GM12878 (cell line): ENCODE measurements at regions not wholly inside any gene's neighbourhood (a gene's known extent, or its start where the extent isn't known, plus 50 kb on each side); places are given as distances from the start of the nearest gene placed in this dataset.

Experiments used
- ATAC-seq: fragments of 200-7000 bp; cut with Tn5 transposase; 3 replicates; pipeline ENCODE4 v1.9.1; 2020; ENCODE audit warnings: mild to moderate bottlenecking, moderate library complexity
- BruUV-seq: library from RNA; stranded (reverse); fragments of 400-500 nt; replicated peaks from 2 replicates; lab custom pipeline; 2021; lab: Mats Ljungman, UMichigan
- CTCF ChIA-PET: fragments of 300-600 bp; sonication (Branson Sonifier 250); formaldehyde crosslinking; extraction: SDS; loops from one replicate; lab custom pipeline; 2021; ENCODE audit warnings: inconsistent platforms; lab: Yijun Ruan, JAX
- POLR2A ChIA-PET: fragments of 350-600 bp; formaldehyde crosslinking; extraction: SDS; loops from one replicate; lab custom pipeline; 2021; ENCODE audit warnings: inconsistent platforms; lab: Charles Lee
- RAD21 ChIA-PET: fragments of 300-600 bp; sonication (Branson Sonifier 250); formaldehyde crosslinking; loops from one replicate; lab custom pipeline; 2023; ENCODE audit warnings: antibody characterized with exemption; ENCODE audit not compliant: unreplicated experiment; lab: Charles Lee
- SMC1A ChIA-PET: fragments of 300-600 bp; sonication (Branson Sonifier 250); formaldehyde crosslinking; loops from one replicate; lab custom pipeline; 2023; ENCODE audit not compliant: unreplicated experiment, uncharacterized antibody; lab: Charles Lee
- DNase-seq: peaks from one replicate; pipeline ENCODE4 v3.0.0-alpha.2; 2011; ENCODE audit warnings: low read depth, low spot score
- FAIRE-seq: peaks from 3 replicates; lab custom pipeline; 2011; peaks lifted over from hg19 to GRCh38; lab: Jason Lieb, UNC
- H2AFZ ChIP-seq: 2 replicates; pipeline ENCODE4 v1.6.0; 2011; ENCODE audit warnings: low read depth, low read length, control low read depth; ENCODE audit not compliant: control insufficient read depth
- H3K27ac ChIP-seq: 2 replicates; pipeline ENCODE4 v1.5.1; 2011; ENCODE audit warnings: control low read depth; ENCODE audit not compliant: control insufficient read depth, insufficient read depth
- H3K27me3 ChIP-seq, 2 experiments: replicated peaks in 1 of 2; 2 replicates each; pipeline versions ENCODE4 v1.6.0 to v1.6.1; 2011; ENCODE audit warnings: low read length in 1 of 2; ENCODE audit not compliant: control insufficient read depth in 2 of 2, insufficient read depth in 2 of 2
- H3K36me3 ChIP-seq, 2 experiments: 2 replicates each; pipeline ENCODE4 v1.5.1; 2011; ENCODE audit warnings: low read length in 1 of 2; ENCODE audit not compliant: control insufficient read depth in 2 of 2, insufficient read depth in 2 of 2
- H3K4me1 ChIP-seq: 2 replicates; pipeline ENCODE4 v1.6.1; 2011; ENCODE audit warnings: mild to moderate bottlenecking, low read length, moderate library complexity, mixed read lengths; ENCODE audit not compliant: control insufficient read depth, insufficient read depth
- H3K4me2 ChIP-seq: 2 replicates; pipeline ENCODE4 v1.6.0; 2011; ENCODE audit warnings: control low read depth; ENCODE audit not compliant: control insufficient read depth, insufficient read depth
- H3K4me3 ChIP-seq: fragments of 200-600 bp; sonication (generic); 2 replicates; pipeline ENCODE4 v1.5.1; 2016
- H3K79me2 ChIP-seq: 2 replicates; pipeline ENCODE4 v1.6.0; 2011; ENCODE audit warnings: low read length; ENCODE audit not compliant: control insufficient read depth, insufficient read depth
- H3K9ac ChIP-seq: 2 replicates; pipeline ENCODE4 v1.8.0; 2011; ENCODE audit warnings: low read length, control low read depth, mixed read lengths; ENCODE audit not compliant: control insufficient read depth, insufficient read depth
- H3K9me3 ChIP-seq: replicated peaks from 3 replicates; pipeline ENCODE4 v1.5.1; 2011; ENCODE audit warnings: mild to moderate bottlenecking, low read length; ENCODE audit not compliant: control insufficient read depth, insufficient read depth
- H4K20me1 ChIP-seq: 2 replicates; pipeline ENCODE4 v1.6.0; 2011; ENCODE audit not compliant: control insufficient read depth, insufficient read depth
- CBFB ChIP-seq: IDR thresholded peaks from 2 replicates; pipeline ENCODE4 v1.6.1; 2016; ENCODE audit warnings: antibody characterized with exemption, low read depth
- EP300 ChIP-seq, 2 experiments: fragments of 150-350 bp in 1 of 2; IDR thresholded peaks; 2 replicates each; pipeline ENCODE4 v1.6.1; 2011 to 2012; ENCODE audit warnings: low read depth in 2 of 2, low read length in 2 of 2, borderline replicate concordance in 1 of 2, improper control_type of control experiment in 1 of 2, inconsistent platforms in 1 of 2; ENCODE audit not compliant: control insufficient read depth in 1 of 2
- ETV6 ChIP-seq, 2 experiments: fragments of 450-650 bp in 1 of 2; IDR thresholded peaks in 1 of 2; conservative IDR thresholded peaks in 1 of 2; 2 replicates each; pipeline ENCODE4 v1.6.1; 2014; ENCODE audit warnings: antibody characterized with exemption in 1 of 2, borderline replicate concordance in 1 of 2, low read depth in 1 of 2, mild to moderate bottlenecking in 1 of 2, moderate library complexity in 1 of 2
- LARP7 ChIP-seq: fragments of 450-650 bp; IDR thresholded peaks from 2 replicates; pipeline ENCODE4 v1.6.1; 2017; ENCODE audit warnings: mild to moderate bottlenecking
- MTA3 ChIP-seq: IDR thresholded peaks from 2 replicates; pipeline ENCODE4 v1.6.1; 2012; ENCODE audit warnings: low read length, inconsistent platforms, borderline replicate concordance
- SMAD5 ChIP-seq: IDR thresholded peaks from 2 replicates; pipeline ENCODE4 v1.6.1; 2016; ENCODE audit warnings: antibody characterized with exemption, low read depth
- TBL1XR1 ChIP-seq: IDR thresholded peaks from 2 replicates; pipeline ENCODE4 v1.6.1; 2012; ENCODE audit warnings: low read depth, low read length, improper control_type of control experiment
- WRNIP1 ChIP-seq: IDR thresholded peaks from 2 replicates; pipeline ENCODE4 v1.6.1; 2011; ENCODE audit warnings: low read depth, low read length, improper control_type of control experiment, borderline replicate concordance
- WGBS: methylation state at CpG from one replicate; pipeline ENCODE4 v1.1.6; 2016; ENCODE audit warnings: low lambda C conversion rate; ENCODE audit not compliant: insufficient replicate concordance, insufficient coverage; ENCODE audit errors: missing lambda C conversion rate; 5-methylcytosine and 5-hydroxymethylcytosine counted together
- in situ Hi-C: fragments of 300-500 bp; cut with MboI; formaldehyde crosslinking; loops from 9 replicates; pipeline ENCODE4 v1.14.3; 2018; ENCODE audit warnings: mixed read lengths
- intact Hi-C: fragments of 100-400 bp; cut with micrococcal nuclease; formaldehyde crosslinking; loops from one replicate; pipeline ENCODE4 v1.14.2; 2022; ENCODE audit not compliant: unreplicated experiment
- TF ChIP-seq, protein P1 (sequence below): fragments of 450-650 bp; IDR thresholded peaks from 2 replicates; pipeline ENCODE4 v1.6.1; 2018; ENCODE audit warnings: mild to moderate bottlenecking, low read depth, moderate library complexity; ENCODE audit not compliant: partially characterized antibody
- TF ChIP-seq, protein P2 (sequence below): fragments of 450-650 bp; IDR thresholded peaks from 2 replicates; pipeline ENCODE4 v1.6.1; 2017; ENCODE audit warnings: mild to moderate bottlenecking, moderate library complexity
- TF ChIP-seq, protein P3 (sequence below), 3 experiments: IDR thresholded peaks in 2 of 3; conservative IDR thresholded peaks in 1 of 3; 2 replicates each; pipeline ENCODE4 v1.5.1; 2011; ENCODE audit warnings: low read depth in 3 of 3, low read length in 3 of 3, mild to moderate bottlenecking in 3 of 3, control low read depth in 2 of 3, moderate library complexity in 2 of 3, inconsistent platforms in 1 of 3, mixed read lengths in 1 of 3; ENCODE audit not compliant: control insufficient read depth in 2 of 3, insufficient read depth in 1 of 3; ENCODE audit errors: extremely low read depth in 1 of 3
- TF ChIP-seq, protein P4 (sequence below): IDR thresholded peaks from 2 replicates; pipeline ENCODE4 v1.6.1; 2011; ENCODE audit warnings: low read depth, mild to moderate bottlenecking, low read length, moderate library complexity, borderline replicate concordance; ENCODE audit errors: extremely low read depth

DNA sequence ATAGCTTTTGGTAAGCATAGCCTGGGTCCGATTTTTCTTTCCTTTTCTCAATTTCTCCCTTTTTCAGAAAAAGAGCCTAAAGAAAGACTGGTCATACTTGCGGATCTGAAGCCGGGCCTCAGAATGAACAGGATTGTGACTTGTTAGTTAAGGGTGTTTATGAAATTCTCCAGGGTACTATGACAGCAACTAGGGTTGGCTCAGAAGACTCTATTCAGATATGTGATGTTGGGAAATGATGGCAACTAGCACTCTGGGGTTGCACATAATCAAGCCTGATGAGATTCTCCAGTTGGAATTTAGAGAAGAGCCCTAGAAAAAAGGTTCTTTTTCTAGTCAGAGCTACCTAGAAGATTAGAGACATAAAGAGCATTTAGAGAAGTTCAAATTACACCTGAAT lies 352.4 kb upstream of the POM121L12 start:
- ATAC-seq = no peak
- Histone ChIP-seq H3K4me2 (no peak overlapping the region), H3K36me3 (no peaks in the 10 kb centered on the region), H4K20me1 (no peaks in the 10 kb centered on the region), H3K27me3 (no peaks in the 10 kb centered on the region), H3K79me2 (no peaks in the 10 kb centered on the region), H2AFZ (no peak overlapping the region), H3K27ac (no peak overlapping the region), H3K4me3 (no peak overlapping the region), H3K9ac (no peak overlapping the region), H3K9me3 (no peaks in the 10 kb centered on the region), H3K4me1 (no peaks in the 10 kb centered on the region)
- ChIA-PET RAD21 (no interaction called here), CTCF (no interaction called here), SMC1A (interaction anchor here (0.6 kb wide), 1 partner anchor 37 kb away, joined by 3 read pairs; no protein-coding TSS in a partner anchor), POLR2A (no interaction called here)
- in situ Hi-C loops = no loop called here
- no peak for DNase-seq
- intact Hi-C loops = no loop called here
- FAIRE-seq = no peak
- BruUV-seq = no TSS peak
- WGBS = 44% methylated on average over 3 of the region's 3 CpGs
- TF ChIP-seq, protein P1, sequence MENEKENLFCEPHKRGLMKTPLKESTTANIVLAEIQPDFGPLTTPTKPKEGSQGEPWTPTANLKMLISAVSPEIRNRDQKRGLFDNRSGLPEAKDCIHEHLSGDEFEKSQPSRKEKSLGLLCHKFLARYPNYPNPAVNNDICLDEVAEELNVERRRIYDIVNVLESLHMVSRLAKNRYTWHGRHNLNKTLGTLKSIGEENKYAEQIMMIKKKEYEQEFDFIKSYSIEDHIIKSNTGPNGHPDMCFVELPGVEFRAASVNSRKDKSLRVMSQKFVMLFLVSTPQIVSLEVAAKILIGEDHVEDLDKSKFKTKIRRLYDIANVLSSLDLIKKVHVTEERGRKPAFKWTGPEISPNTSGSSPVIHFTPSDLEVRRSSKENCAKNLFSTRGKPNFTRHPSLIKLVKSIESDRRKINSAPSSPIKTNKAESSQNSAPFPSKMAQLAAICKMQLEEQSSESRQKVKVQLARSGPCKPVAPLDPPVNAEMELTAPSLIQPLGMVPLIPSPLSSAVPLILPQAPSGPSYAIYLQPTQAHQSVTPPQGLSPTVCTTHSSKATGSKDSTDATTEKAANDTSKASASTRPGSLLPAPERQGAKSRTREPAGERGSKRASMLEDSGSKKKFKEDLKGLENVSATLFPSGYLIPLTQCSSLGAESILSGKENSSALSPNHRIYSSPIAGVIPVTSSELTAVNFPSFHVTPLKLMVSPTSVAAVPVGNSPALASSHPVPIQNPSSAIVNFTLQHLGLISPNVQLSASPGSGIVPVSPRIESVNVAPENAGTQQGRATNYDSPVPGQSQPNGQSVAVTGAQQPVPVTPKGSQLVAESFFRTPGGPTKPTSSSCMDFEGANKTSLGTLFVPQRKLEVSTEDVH = no peak
- TF ChIP-seq, protein P2, sequence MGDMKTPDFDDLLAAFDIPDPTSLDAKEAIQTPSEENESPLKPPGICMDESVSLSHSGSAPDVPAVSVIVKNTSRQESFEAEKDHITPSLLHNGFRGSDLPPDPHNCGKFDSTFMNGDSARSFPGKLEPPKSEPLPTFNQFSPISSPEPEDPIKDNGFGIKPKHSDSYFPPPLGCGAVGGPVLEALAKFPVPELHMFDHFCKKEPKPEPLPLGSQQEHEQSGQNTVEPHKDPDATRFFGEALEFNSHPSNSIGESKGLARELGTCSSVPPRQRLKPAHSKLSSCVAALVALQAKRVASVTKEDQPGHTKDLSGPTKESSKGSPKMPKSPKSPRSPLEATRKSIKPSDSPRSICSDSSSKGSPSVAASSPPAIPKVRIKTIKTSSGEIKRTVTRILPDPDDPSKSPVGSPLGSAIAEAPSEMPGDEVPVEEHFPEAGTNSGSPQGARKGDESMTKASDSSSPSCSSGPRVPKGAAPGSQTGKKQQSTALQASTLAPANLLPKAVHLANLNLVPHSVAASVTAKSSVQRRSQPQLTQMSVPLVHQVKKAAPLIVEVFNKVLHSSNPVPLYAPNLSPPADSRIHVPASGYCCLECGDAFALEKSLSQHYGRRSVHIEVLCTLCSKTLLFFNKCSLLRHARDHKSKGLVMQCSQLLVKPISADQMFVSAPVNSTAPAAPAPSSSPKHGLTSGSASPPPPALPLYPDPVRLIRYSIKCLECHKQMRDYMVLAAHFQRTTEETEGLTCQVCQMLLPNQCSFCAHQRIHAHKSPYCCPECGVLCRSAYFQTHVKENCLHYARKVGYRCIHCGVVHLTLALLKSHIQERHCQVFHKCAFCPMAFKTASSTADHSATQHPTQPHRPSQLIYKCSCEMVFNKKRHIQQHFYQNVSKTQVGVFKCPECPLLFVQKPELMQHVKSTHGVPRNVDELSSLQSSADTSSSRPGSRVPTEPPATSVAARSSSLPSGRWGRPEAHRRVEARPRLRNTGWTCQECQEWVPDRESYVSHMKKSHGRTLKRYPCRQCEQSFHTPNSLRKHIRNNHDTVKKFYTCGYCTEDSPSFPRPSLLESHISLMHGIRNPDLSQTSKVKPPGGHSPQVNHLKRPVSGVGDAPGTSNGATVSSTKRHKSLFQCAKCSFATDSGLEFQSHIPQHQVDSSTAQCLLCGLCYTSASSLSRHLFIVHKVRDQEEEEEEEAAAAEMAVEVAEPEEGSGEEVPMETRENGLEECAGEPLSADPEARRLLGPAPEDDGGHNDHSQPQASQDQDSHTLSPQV = no peak
- TF ChIP-seq EP300 (IDR thresholded peaks at IDR 0.05; ENCODE audit: borderline replicate concordance in 1 of 2, control insufficient read depth in 1 of 2, low read depth in 2 of 2, low read length in 2 of 2) (no peak), ETV6 (conservative IDR thresholded peaks at IDR 0.05 in 1 of 2, IDR thresholded peaks at IDR 0.05 in 1 of 2; ENCODE audit: borderline replicate concordance in 1 of 2, low read depth in 1 of 2) (no peak), MTA3 (no peak), CBFB (no peak), LARP7 (no peak), SMAD5 (no peak), WRNIP1 (no peak), TBL1XR1 (no peak)
- TF ChIP-seq, protein P3, sequence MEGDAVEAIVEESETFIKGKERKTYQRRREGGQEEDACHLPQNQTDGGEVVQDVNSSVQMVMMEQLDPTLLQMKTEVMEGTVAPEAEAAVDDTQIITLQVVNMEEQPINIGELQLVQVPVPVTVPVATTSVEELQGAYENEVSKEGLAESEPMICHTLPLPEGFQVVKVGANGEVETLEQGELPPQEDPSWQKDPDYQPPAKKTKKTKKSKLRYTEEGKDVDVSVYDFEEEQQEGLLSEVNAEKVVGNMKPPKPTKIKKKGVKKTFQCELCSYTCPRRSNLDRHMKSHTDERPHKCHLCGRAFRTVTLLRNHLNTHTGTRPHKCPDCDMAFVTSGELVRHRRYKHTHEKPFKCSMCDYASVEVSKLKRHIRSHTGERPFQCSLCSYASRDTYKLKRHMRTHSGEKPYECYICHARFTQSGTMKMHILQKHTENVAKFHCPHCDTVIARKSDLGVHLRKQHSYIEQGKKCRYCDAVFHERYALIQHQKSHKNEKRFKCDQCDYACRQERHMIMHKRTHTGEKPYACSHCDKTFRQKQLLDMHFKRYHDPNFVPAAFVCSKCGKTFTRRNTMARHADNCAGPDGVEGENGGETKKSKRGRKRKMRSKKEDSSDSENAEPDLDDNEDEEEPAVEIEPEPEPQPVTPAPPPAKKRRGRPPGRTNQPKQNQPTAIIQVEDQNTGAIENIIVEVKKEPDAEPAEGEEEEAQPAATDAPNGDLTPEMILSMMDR (IDR thresholded peaks at IDR 0.05 in 2 of 3, conservative IDR thresholded peaks at IDR 0.05 in 1 of 3; ENCODE audit: control insufficient read depth in 2 of 3, extremely low read depth in 1 of 3, insufficient read depth in 1 of 3, low read depth in 3 of 3, low read length in 3 of 3) = no peak
- TF ChIP-seq, protein P4, sequence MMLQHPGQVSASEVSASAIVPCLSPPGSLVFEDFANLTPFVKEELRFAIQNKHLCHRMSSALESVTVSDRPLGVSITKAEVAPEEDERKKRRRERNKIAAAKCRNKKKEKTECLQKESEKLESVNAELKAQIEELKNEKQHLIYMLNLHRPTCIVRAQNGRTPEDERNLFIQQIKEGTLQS = no peak
